Tibial artery (tissue), 4 donors: ENCODE measurements at regions not wholly inside any gene's neighbourhood (a gene's known extent, or its start where the extent isn't known, plus 50 kb on each side); places are given as distances from the start of the nearest gene placed in this dataset.

Source experiments
- DNase-seq, 2 donors: peaks; one replicate each; pipeline ENCODE4 v3.0.0-alpha.2; 2019
- H3K27ac ChIP-seq, 2 donors: fragments of 200-600 bp; sonication (generic) in 1 of 2; 1 replicate in 1 of 2; 2 replicates in 1 of 2; pipeline ENCODE4 v1.5.1; 2018 to 2019; ENCODE audit warnings: mild to moderate bottlenecking in 1 of 2
- H3K27me3 ChIP-seq, 2 donors: fragments of 200-600 bp; sonication (generic) in 1 of 2; one replicate each; pipeline versions ENCODE4 v1.5.1 to v1.6.0; 2016 to 2019
- H3K36me3 ChIP-seq, 3 donors: fragments of 200-600 bp; sonication (generic) in 2 of 3; one replicate each; pipeline ENCODE4 v1.5.1; 2016 to 2019; ENCODE audit warnings: mild to moderate bottlenecking in 2 of 3
- H3K4me1 ChIP-seq, 4 donors: fragments of 200-600 bp; sonication (generic) in 2 of 4; 1 replicate in 3 of 4; 2 replicates in 1 of 4; pipeline ENCODE4 v1.5.1; 2016 to 2019
- H3K4me3 ChIP-seq, 2 donors: fragments of 200-600 bp; sonication (generic) in 1 of 2; 1 replicate in 1 of 2; 2 replicates in 1 of 2; pipeline ENCODE4 v1.5.1; 2018 to 2019; ENCODE audit warnings: mild to moderate bottlenecking in 2 of 2
- H3K9me3 ChIP-seq, 3 donors: fragments of 200-600 bp; sonication (generic) in 1 of 3; one replicate each; pipeline ENCODE4 v1.5.1; 2016 to 2019
- CTCF ChIP-seq, 2 experiments: fragments of 200-600 bp in 1 of 2; fragments of 450-650 bp in 1 of 2; IDR thresholded peaks; one replicate each; pipeline ENCODE4 v1.5.1; 2017 to 2019; ENCODE audit warnings: antibody characterized with exemption in 2 of 2, mild to moderate bottlenecking in 1 of 2, moderate library complexity in 1 of 2
- intact Hi-C: fragments of 100-400 bp; cut with DNase I; formaldehyde crosslinking; loops from one replicate; pipeline ENCODE4 v1.15.0; 2023; ENCODE audit warnings: low total_unique reads

GRCh38 chr2:49296107-49296867, 142.0 kb upstream of the FSHR start:
- intact Hi-C loops, result no loop called here
- no peaks in the 10 kb centered on the region for H3K36me3 ChIP-seq
- no peak overlapping the region for H3K4me3 ChIP-seq
- no peak for DNase-seq
- no peaks in the 10 kb centered on the region for H3K9me3 ChIP-seq
- TF ChIP-seq CTCF (IDR thresholded peaks at IDR 0.05), result no peak
- no peaks in the 10 kb centered on the region for H3K27me3 ChIP-seq
- H3K27ac ChIP-seq, result no peak overlapping the region
- H3K4me1 ChIP-seq, result no peaks in the 10 kb centered on the region

- Histone ChIP-seq H3K27ac (no peak overlapping the region), H3K36me3 (no peaks in the 10 kb centered on the region), H3K4me3 (no peak overlapping the region), H3K27me3 (no peaks in the 10 kb centered on the region), H3K4me1 (no peaks in the 10 kb centered on the region), H3K9me3 (no peaks in the 10 kb centered on the region)
- no peak for DNase-seq
- intact Hi-C loops, result no loop called here
- TF ChIP-seq CTCF (IDR thresholded peaks at IDR 0.05), result no peak
Observed at GRCh38 chr2:49294225-49294624, 139.9 kb upstream of the FSHR start.

- no peaks in the 10 kb centered on the region for H3K9me3 ChIP-seq
- no peaks in the 10 kb centered on the region for H3K4me1 ChIP-seq
- H3K27ac ChIP-seq, result no peak overlapping the region
- TF ChIP-seq CTCF (IDR thresholded peaks at IDR 0.05), result no peak
- no peak overlapping the region for H3K4me3 ChIP-seq
- DNase-seq, result no peak
- intact Hi-C loops, result no loop called here
- H3K27me3 ChIP-seq, result no peaks in the 10 kb centered on the region
- no peaks in the 10 kb centered on the region for H3K36me3 ChIP-seq
Observed at GRCh38 chr2:49291619-49292018, 137.3 kb upstream of the FSHR start.

- H3K27ac ChIP-seq, result no peak overlapping the region
- H3K4me1 ChIP-seq, result no peaks in the 10 kb centered on the region
- intact Hi-C loops, result no loop called here
- no peak for TF ChIP-seq CTCF (IDR thresholded peaks at IDR 0.05)
- DNase-seq, result no peak
- no peaks in the 10 kb centered on the region for H3K9me3 ChIP-seq
- H3K36me3 ChIP-seq, result no peaks in the 10 kb centered on the region
- no peaks in the 10 kb centered on the region for H3K27me3 ChIP-seq
- H3K4me3 ChIP-seq, result no peak overlapping the region
Observed at GRCh38 chr2:49289711-49290110, 135.4 kb upstream of the FSHR start.

GRCh38 chr2:49288902-49289700, 134.8 kb upstream of the FSHR start:
- TF ChIP-seq CTCF (IDR thresholded peaks at IDR 0.05), result no peak
- H3K36me3 ChIP-seq, result no peaks in the 10 kb centered on the region
- H3K4me1 ChIP-seq, result no peaks in the 10 kb centered on the region
- no peak overlapping the region for H3K4me3 ChIP-seq
- DNase-seq, result no peak
- intact Hi-C loops, result no loop called here
- no peak overlapping the region for H3K27ac ChIP-seq
- H3K27me3 ChIP-seq, result no peaks in the 10 kb centered on the region
- no peaks in the 10 kb centered on the region for H3K9me3 ChIP-seq
